B cell (primary cell): ENCODE measurements at regions not wholly inside any gene's neighbourhood (a gene's known extent, or its start where the extent isn't known, plus 50 kb on each side); places are given as distances from the start of the nearest gene placed in this dataset.
"Not testable (repeated sequence)": the region's sequence is repeated elsewhere in the genome, so short reads cannot be mapped to it uniquely, and the experiment has no call there.

ENCODE experiments used
- ATAC-seq: fragments of 200-7000 bp; cut with Tn5 transposase; one replicate; pipeline ENCODE4 v1.10.0; 2021; ENCODE audit warnings: low read depth, mild to moderate bottlenecking, moderate number of reproducible peaks, moderate library complexity
- CTCF ChIA-PET: fragments of 350-600 bp; sonication (Branson Sonifier 250); formaldehyde crosslinking; loops from one replicate; lab custom pipeline; 2021; ENCODE audit warnings: antibody characterized with exemption, inconsistent platforms; lab: Charles Lee
- POLR2A ChIA-PET: fragments of 350-600 bp; sonication (Branson Sonifier 250); formaldehyde crosslinking; loops from one replicate; lab custom pipeline; 2021; ENCODE audit warnings: antibody characterized with exemption; lab: Charles Lee
- DNase-seq: peaks from one replicate; pipeline ENCODE4 v3.0.0; 2013
- H2AFZ ChIP-seq: 2 replicates; pipeline ENCODE4 v1.6.1; 2012; ENCODE audit warnings: mild to moderate bottlenecking, low read depth, low read length; ENCODE audit not compliant: insufficient read depth, poor library complexity, severe bottlenecking
- H3K27ac ChIP-seq, 2 donors: 1 replicate in 1 of 2; 2 replicates in 1 of 2; pipeline ENCODE4 v1.5.1; 2012 to 2013; ENCODE audit warnings: low read length in 2 of 2, mild to moderate bottlenecking in 2 of 2, moderate library complexity in 1 of 2
- H3K27me3 ChIP-seq, 4 experiments: fragments of 200-600 bp in 1 of 4; sonication (generic) in 1 of 4; replicated peaks in 1 of 4; 1 replicate in 2 of 4; 2 replicates in 2 of 4; pipeline versions ENCODE4 v1.6.1 to v1.7.0; 2013 to 2016; ENCODE audit warnings: low read length in 3 of 4, mild to moderate bottlenecking in 2 of 4, mixed read lengths in 1 of 4, moderate library complexity in 1 of 4; ENCODE audit not compliant: insufficient read depth in 4 of 4, control insufficient read depth in 3 of 4; ENCODE audit errors: control extremely low read depth in 1 of 4
- H3K36me3 ChIP-seq, 2 experiments: replicated peaks in 1 of 2; 1 replicate in 1 of 2; 2 replicates in 1 of 2; pipeline versions ENCODE4 v1.6.1 to v1.7.1; 2013; ENCODE audit warnings: low read length in 1 of 2; ENCODE audit not compliant: insufficient read depth in 2 of 2, control insufficient read depth in 1 of 2; ENCODE audit errors: control extremely low read depth in 1 of 2, extremely low read depth in 1 of 2
- H3K4me1 ChIP-seq, 2 donors: fragments of 200-600 bp in 1 of 2; sonication (generic) in 1 of 2; 1 replicate in 1 of 2; 2 replicates in 1 of 2; pipeline versions ENCODE4 v1.5.1 to v1.6.1; 2013 to 2017; ENCODE audit warnings: low read length in 2 of 2; ENCODE audit not compliant: control insufficient read depth in 2 of 2, insufficient read depth in 2 of 2
- H3K4me2 ChIP-seq: replicated peaks from 2 replicates; pipeline ENCODE3; 2012; ENCODE audit warnings: mild to moderate bottlenecking, low read depth, low read length; ENCODE audit not compliant: poor library complexity, severe bottlenecking
- H3K4me3 ChIP-seq, 5 experiments: fragments of 200-600 bp in 1 of 5; sonication (generic) in 1 of 5; 1 replicate in 3 of 5; 2 replicates in 2 of 5; pipeline versions ENCODE4 v1.5.1 to v1.7.0; 2011 to 2016; ENCODE audit warnings: low read length in 4 of 5, mild to moderate bottlenecking in 4 of 5, low read depth in 2 of 5, control low read depth in 1 of 5, moderate library complexity in 1 of 5; ENCODE audit not compliant: insufficient read depth in 1 of 5; ENCODE audit errors: control extremely low read depth in 1 of 5, extremely low read depth in 1 of 5
- H3K79me2 ChIP-seq: fragments of 200-600 bp; sonication (generic); one replicate; pipeline ENCODE4 v1.6.0; 2016; ENCODE audit warnings: low read length; ENCODE audit not compliant: control insufficient read depth, insufficient read depth
- H3K9ac ChIP-seq: fragments of 200-600 bp; sonication (generic); 2 replicates; pipeline ENCODE4 v1.6.1; 2017; ENCODE audit warnings: mild to moderate bottlenecking, low read length, moderate library complexity
- H3K9me3 ChIP-seq, 3 donors: one replicate each; pipeline versions ENCODE4 v1.6.1 to v1.7.1; 2013; ENCODE audit warnings: low read length in 2 of 3; ENCODE audit not compliant: control insufficient read depth in 2 of 3, insufficient read depth in 1 of 3; ENCODE audit errors: control extremely low read depth in 1 of 3
- H4K20me1 ChIP-seq: 2 replicates; pipeline ENCODE4 v1.6.0; 2012; ENCODE audit warnings: mild to moderate bottlenecking, low read length; ENCODE audit not compliant: insufficient read depth, control insufficient read depth, poor library complexity, severe bottlenecking
- H3K27ac Mint-ChIP-seq: one replicate; pipeline ENCODE4 v1.8.0; 2021; ENCODE audit warnings: mixed read lengths
- H3K27me3 Mint-ChIP-seq: one replicate; pipeline ENCODE4 v1.8.0; 2021; ENCODE audit warnings: mixed read lengths
- H3K4me1 Mint-ChIP-seq: one replicate; pipeline ENCODE4 v1.8.0; 2021; ENCODE audit warnings: mixed read lengths
- H3K4me3 Mint-ChIP-seq: one replicate; pipeline ENCODE4 v1.8.0; 2021; ENCODE audit warnings: mixed read lengths
- H3K9me3 Mint-ChIP-seq: one replicate; pipeline ENCODE4 v1.8.0; 2022; ENCODE audit warnings: mixed read lengths; ENCODE audit not compliant: insufficient read depth
- EZH2 ChIP-seq: IDR thresholded peaks from 2 replicates; pipeline ENCODE4 v1.6.1; 2012; ENCODE audit warnings: borderline replicate concordance, low read depth, mild to moderate bottlenecking, moderate library complexity, low read length; ENCODE audit not compliant: insufficient read depth, poor library complexity, severe bottlenecking
- WGBS: methylation state at CpG from one replicate; pipeline ENCODE4 v1.1.5; 2013; ENCODE audit warnings: missing lambda C conversion rate; ENCODE audit not compliant: insufficient coverage; 5-methylcytosine and 5-hydroxymethylcytosine counted together
- intact Hi-C: fragments of 100-400 bp; cut with micrococcal nuclease; formaldehyde crosslinking; loops from one replicate; pipeline ENCODE4 v1.10.0; 2022
- TF ChIP-seq, protein P1 (sequence below): fragments of 200-600 bp; IDR thresholded peaks from one replicate; pipeline ENCODE4 v1.8.0; 2022; ENCODE audit warnings: antibody characterized with exemption, mild to moderate bottlenecking

DNA sequence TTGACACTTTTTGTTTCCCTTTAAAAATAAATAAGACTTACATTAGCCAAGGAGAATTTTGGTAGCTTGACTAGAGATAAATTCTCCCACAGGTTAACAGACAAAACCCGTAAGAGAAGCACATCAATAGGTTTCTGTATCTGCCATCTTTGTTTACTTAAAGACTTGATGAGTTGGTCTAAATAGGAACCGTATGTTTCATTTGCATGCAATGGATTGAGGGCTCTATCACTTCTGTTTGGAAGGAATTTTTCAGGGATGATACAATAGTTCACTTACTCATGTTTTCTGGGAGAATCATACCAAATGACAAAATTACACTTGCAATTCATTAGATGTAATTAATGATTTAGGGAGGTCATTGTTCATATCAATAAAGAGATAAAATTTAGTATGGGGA is 631.5 kb upstream of the NR2F2 start:
- WGBS, result no CpG with 5 or more reads among the region's 2 CpGs
- ATAC-seq (no peak), DNase-seq (no peak)
- Histone ChIP-seq H3K36me3 (no peaks in the 10 kb centered on the region), H3K4me1 (no peaks in the 10 kb centered on the region), H3K27me3 (no peaks in the 10 kb centered on the region), H3K9me3 (peaks cover 0 to 15% (median 8%) of the 10 kb centered on the region in 3 donors), H4K20me1 (no peaks in the 10 kb centered on the region), H2AFZ (no peak overlapping the region), H3K4me2 (no peak overlapping the region), H3K4me3 (no peak overlapping the region), H3K79me2 (no peaks in the 10 kb centered on the region), H3K27ac (no peak overlapping the region), H3K9ac (no peak overlapping the region)
- Mint-ChIP-seq H3K27me3 (no peaks in the 10 kb centered on the region), H3K27ac (no peak overlapping the region), H3K4me1 (no peaks in the 10 kb centered on the region), H3K9me3 (peaks cover 26% of the 10 kb centered on the region), H3K4me3 (no peak overlapping the region)
- intact Hi-C loops, result no loop called here
- ChIA-PET CTCF (no interaction called here), POLR2A (no interaction called here)
- no peak for TF ChIP-seq EZH2
- TF ChIP-seq, protein P1, sequence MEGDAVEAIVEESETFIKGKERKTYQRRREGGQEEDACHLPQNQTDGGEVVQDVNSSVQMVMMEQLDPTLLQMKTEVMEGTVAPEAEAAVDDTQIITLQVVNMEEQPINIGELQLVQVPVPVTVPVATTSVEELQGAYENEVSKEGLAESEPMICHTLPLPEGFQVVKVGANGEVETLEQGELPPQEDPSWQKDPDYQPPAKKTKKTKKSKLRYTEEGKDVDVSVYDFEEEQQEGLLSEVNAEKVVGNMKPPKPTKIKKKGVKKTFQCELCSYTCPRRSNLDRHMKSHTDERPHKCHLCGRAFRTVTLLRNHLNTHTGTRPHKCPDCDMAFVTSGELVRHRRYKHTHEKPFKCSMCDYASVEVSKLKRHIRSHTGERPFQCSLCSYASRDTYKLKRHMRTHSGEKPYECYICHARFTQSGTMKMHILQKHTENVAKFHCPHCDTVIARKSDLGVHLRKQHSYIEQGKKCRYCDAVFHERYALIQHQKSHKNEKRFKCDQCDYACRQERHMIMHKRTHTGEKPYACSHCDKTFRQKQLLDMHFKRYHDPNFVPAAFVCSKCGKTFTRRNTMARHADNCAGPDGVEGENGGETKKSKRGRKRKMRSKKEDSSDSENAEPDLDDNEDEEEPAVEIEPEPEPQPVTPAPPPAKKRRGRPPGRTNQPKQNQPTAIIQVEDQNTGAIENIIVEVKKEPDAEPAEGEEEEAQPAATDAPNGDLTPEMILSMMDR, result no peak

DNA sequence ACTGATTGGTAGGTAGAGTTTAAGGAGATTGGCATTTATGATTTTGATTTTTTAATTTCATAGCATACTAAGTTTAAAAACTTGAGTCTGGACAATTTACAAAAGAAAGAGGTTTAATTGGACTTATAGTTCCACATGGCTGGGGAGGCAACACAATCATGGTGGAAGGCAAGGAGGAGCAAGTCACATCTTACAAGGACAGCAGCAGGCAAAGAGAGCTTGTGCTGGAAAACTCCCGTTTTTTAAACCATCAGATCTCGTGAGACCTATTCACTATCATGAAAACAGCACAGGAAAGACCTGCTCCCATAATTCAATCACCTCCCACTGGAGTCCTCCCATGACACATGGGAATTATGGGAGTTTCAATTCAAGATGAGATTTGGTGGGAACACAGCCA is 630.9 kb upstream of the NR2F2 start:
- Histone ChIP-seq H3K4me3 (no peak overlapping the region), H3K36me3 (no peaks in the 10 kb centered on the region), H3K9me3 (peaks cover 0 to 13% (median 8%) of the 10 kb centered on the region in 3 donors), H3K9ac (no peak overlapping the region), H3K27me3 (no peaks in the 10 kb centered on the region), H3K4me1 (no peaks in the 10 kb centered on the region), H2AFZ (no peak overlapping the region), H3K4me2 (no peak overlapping the region), H4K20me1 (no peaks in the 10 kb centered on the region), H3K27ac (no peak overlapping the region), H3K79me2 (no peaks in the 10 kb centered on the region)
- DNase-seq, result no peak
- H3K4me1 Mint-ChIP-seq, result no peaks in the 10 kb centered on the region
- no peak overlapping the region for H3K4me3 Mint-ChIP-seq
- no peak for TF ChIP-seq EZH2
- TF ChIP-seq, protein P1, result no peak
- no peak for ATAC-seq
- H3K27me3 Mint-ChIP-seq, result no peaks in the 10 kb centered on the region
- H3K9me3 Mint-ChIP-seq, result peaks cover 26% of the 10 kb centered on the region
- ChIA-PET POLR2A (no interaction called here), CTCF (no interaction called here)
- intact Hi-C loops, result no loop called here
- no peak overlapping the region for H3K27ac Mint-ChIP-seq
- no CpG with 5 or more reads among the region's 2 CpGs for WGBS

DNA sequence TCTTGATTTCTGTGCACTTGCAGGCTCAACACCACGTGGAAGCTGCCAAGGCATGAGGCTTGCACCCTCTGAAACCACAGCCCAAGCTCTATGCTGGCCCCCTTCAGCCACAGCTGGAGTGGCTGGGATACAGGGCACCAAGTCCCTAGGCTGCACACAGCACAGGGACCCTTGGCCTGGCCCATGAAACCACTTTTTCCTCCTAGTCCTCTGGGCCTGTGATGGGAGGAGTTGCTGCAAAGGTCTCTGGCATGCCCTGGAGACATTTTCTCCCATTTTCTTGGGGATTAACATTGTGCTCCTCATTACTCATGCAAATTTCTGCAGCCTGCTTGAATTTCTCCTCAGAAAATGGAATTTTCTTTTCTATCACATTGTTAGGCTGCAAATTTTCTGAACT is 629.8 kb upstream of the NR2F2 start:
- H3K79me2 ChIP-seq, CTCF ChIA-PET, intact Hi-C loops, H2AFZ ChIP-seq, H3K4me3 ChIP-seq, H3K9ac ChIP-seq, POLR2A ChIA-PET, DNase-seq, ATAC-seq, H3K9me3 ChIP-seq, H3K36me3 ChIP-seq, H3K4me3 Mint-ChIP-seq, H3K4me1 ChIP-seq, H3K27ac Mint-ChIP-seq, H3K4me2 ChIP-seq, H3K4me1 Mint-ChIP-seq, H3K27me3 ChIP-seq, H3K27me3 Mint-ChIP-seq, H4K20me1 ChIP-seq, H3K27ac ChIP-seq: not testable (repeated sequence)
- 60% methylated on average over 1 of the region's 1 CpG for WGBS
- peaks cover 20% of the 10 kb centered on the region for H3K9me3 Mint-ChIP-seq
